Vagina (tissue), 2 donors: ENCODE measurements at regions not wholly inside any gene's neighbourhood (a gene's known extent, or its start where the extent isn't known, plus 50 kb on each side); places are given as distances from the start of the nearest gene placed in this dataset.

Source experiments
- POLR2A ChIP-seq, 2 donors: fragments of 450-650 bp; IDR thresholded peaks; one replicate each; pipeline ENCODE4 v1.6.1; 2017; ENCODE audit warnings: antibody characterized with exemption in 2 of 2, mild to moderate bottlenecking in 2 of 2, moderate library complexity in 2 of 2
- POLR2AphosphoS5 ChIP-seq, 2 donors: sonication (generic); formaldehyde crosslinking; IDR thresholded peaks; one replicate each; pipeline ENCODE4 v1.9.0; 2017; ENCODE audit warnings: antibody characterized with exemption in 2 of 2, mild to moderate bottlenecking in 2 of 2, low read depth in 1 of 2; ENCODE audit not compliant: insufficient read depth in 1 of 2
- TF ChIP-seq, protein P1 (sequence below), 3 experiments: fragments of 450-650 bp in 2 of 3; fragments of 200-600 bp in 1 of 3; sonication (generic) in 1 of 3; IDR thresholded peaks; one replicate each; pipeline ENCODE4 v1.5.1; 2017 to 2019; ENCODE audit warnings: antibody characterized with exemption in 3 of 3, mild to moderate bottlenecking in 2 of 3, moderate library complexity in 2 of 3

DNA sequence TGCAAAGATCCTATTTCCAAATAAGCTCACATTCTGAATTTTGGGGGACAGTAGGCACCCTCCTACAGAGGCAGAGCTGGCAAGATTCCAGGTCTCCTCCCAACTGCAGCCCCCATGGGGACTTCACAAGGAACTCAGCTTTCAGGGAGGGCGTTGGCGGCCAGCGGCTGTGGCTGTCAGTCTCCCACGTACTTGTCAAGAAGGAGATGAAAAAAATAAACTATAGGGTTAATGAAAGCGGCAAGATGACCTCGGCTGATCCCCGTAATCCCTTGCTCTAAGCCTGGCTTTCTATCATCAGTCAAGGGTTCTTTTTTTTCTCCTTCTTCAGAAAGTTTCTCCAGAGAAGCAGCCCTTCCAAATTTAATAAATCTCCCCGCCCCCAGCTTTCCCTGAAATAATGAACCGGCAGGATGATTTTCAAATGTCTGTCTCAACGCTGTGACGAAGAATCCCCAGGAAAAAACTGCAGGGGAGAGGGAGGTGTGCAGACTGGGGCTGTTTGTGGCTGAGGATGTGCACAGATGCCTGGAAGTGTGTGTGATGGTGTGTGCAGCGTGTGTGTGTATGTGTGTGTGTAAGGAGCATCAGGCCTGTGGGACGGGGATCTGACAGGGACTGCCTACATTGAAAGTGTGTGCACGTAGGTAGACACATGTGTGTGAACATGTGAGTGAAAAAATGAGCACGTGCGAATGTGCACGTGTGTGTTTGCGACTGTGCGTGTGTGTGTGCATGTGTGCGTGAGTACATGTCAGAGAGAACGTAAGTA lies 78.7 kb downstream of the SLC2A10 start:
- TF ChIP-seq, protein P1, sequence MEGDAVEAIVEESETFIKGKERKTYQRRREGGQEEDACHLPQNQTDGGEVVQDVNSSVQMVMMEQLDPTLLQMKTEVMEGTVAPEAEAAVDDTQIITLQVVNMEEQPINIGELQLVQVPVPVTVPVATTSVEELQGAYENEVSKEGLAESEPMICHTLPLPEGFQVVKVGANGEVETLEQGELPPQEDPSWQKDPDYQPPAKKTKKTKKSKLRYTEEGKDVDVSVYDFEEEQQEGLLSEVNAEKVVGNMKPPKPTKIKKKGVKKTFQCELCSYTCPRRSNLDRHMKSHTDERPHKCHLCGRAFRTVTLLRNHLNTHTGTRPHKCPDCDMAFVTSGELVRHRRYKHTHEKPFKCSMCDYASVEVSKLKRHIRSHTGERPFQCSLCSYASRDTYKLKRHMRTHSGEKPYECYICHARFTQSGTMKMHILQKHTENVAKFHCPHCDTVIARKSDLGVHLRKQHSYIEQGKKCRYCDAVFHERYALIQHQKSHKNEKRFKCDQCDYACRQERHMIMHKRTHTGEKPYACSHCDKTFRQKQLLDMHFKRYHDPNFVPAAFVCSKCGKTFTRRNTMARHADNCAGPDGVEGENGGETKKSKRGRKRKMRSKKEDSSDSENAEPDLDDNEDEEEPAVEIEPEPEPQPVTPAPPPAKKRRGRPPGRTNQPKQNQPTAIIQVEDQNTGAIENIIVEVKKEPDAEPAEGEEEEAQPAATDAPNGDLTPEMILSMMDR (IDR thresholded peaks at IDR 0.05): no peak
- TF ChIP-seq POLR2A (IDR thresholded peaks at IDR 0.05): no peak
- TF ChIP-seq POLR2AphosphoS5 (IDR thresholded peaks at IDR 0.05; ENCODE audit: insufficient read depth in 1 of 2, low read depth in 1 of 2): no peak
